ENCODE measurements at regions not wholly inside any gene's neighbourhood (a gene's known extent, or its start where the extent isn't known, plus 50 kb on each side); places are given as distances from the start of the nearest gene placed in this dataset.

- TF ChIP-seq EZH2 (optimal IDR thresholded peaks at IDR 0.05; ENCODE audit: low read depth, low read length) (no peak), CTCF (IDR thresholded peaks at IDR 0.05; ENCODE audit: low read length) (no peak), EZH2phosphoT487 (IDR thresholded peaks at IDR 0.05; ENCODE audit: low read length) (no peak)
These were observed 273.7 kb upstream of the UMPS start for GRCh38 chr3:124456506-124456905.
